K562 (cell line): ENCODE measurements at regions not wholly inside any gene's neighbourhood (a gene's known extent, or its start where the extent isn't known, plus 50 kb on each side); places are given as distances from the start of the nearest gene placed in this dataset.

Experiments used
- ATAC-seq: fragments of 200-7000 bp; cut with Tn5 transposase; 3 replicates; pipeline ENCODE4 v1.9.1; 2020; ENCODE audit warnings: moderate library complexity
- BruUV-seq: library from RNA; stranded (reverse); fragments of 400-500 nt; replicated peaks from 2 replicates; lab custom pipeline; 2021; lab: Mats Ljungman, UMichigan
- CTCF ChIA-PET: fragments of 300-600 bp; formaldehyde crosslinking; extraction: SDS; loops from one replicate; lab custom pipeline; 2021; ENCODE audit warnings: low intra/inter-chr PET ratio; lab: Yijun Ruan, JAX
- POLR2A ChIA-PET: fragments of 300-600, 350-650 bp; sonication (Branson Sonifier 250); formaldehyde crosslinking; extraction: SDS; loops from one replicate; lab custom pipeline; 2021; ENCODE audit warnings: antibody characterized with exemption, inconsistent platforms; lab: Yijun Ruan, JAX
- DNase-seq, 4 experiments: peaks; one replicate each; pipeline versions ENCODE4 v3.0.0 to v3.0.0-alpha.2; 2011 to 2018; ENCODE audit warnings: low spot score in 3 of 4, mixed read lengths in 3 of 4; ENCODE audit errors: extremely low read depth in 1 of 4
- FAIRE-seq: peaks from 2 replicates; lab custom pipeline; 2011; peaks lifted over from hg19 to GRCh38; lab: Jason Lieb, UNC
- H2AFZ ChIP-seq: 2 replicates; pipeline ENCODE4 v1.6.0; 2011; ENCODE audit warnings: low read depth, low read length, control low read depth, inconsistent platforms
- H3K27ac ChIP-seq: fragments of 200-600 bp; 3 replicates; pipeline ENCODE4 v1.8.0; 2011; ENCODE audit warnings: low read depth, mild to moderate bottlenecking, control low read depth, inconsistent platforms, low read length, moderate library complexity, mixed read lengths; ENCODE audit errors: extremely low read depth
- H3K27me3 ChIP-seq, 2 experiments: fragments of 300-600 bp in 1 of 2; 2 replicates in 1 of 2; 3 replicates in 1 of 2; pipeline versions ENCODE4 v1.6.0 to v1.8.0; 2011; ENCODE audit warnings: inconsistent platforms in 2 of 2, low read length in 2 of 2, mild to moderate bottlenecking in 1 of 2, mixed read lengths in 1 of 2, moderate library complexity in 1 of 2; ENCODE audit not compliant: control insufficient read depth in 2 of 2, insufficient read depth in 2 of 2
- H3K36me3 ChIP-seq: fragments of 300-600 bp; 3 replicates; pipeline ENCODE4 v1.8.0; 2011; ENCODE audit warnings: mild to moderate bottlenecking, low read length, inconsistent platforms; ENCODE audit not compliant: control insufficient read depth, insufficient read depth
- H3K4me1 ChIP-seq, 2 experiments: fragments of 200-600 bp in 1 of 2; replicated peaks in 1 of 2; 2 replicates in 1 of 2; 3 replicates in 1 of 2; pipeline versions ENCODE4 v1.5.1 to v1.8.0; 2011; ENCODE audit warnings: inconsistent platforms in 2 of 2, low read length in 2 of 2, mild to moderate bottlenecking in 1 of 2, mixed read lengths in 1 of 2, moderate library complexity in 1 of 2; ENCODE audit not compliant: control insufficient read depth in 2 of 2, insufficient read depth in 2 of 2
- H3K4me2 ChIP-seq: 2 replicates; pipeline ENCODE4 v1.6.1; 2011; ENCODE audit warnings: low read length, control low read depth, inconsistent platforms, mixed read lengths; ENCODE audit not compliant: insufficient read depth
- H3K4me3 ChIP-seq: fragments of 200-600 bp; sonication (generic), shearing (Covaris generic); 2 replicates; pipeline ENCODE4 v1.5.1; 2016; ENCODE audit warnings: control low read depth, inconsistent platforms
- H3K79me2 ChIP-seq: fragments of 200-600 bp; 3 replicates; pipeline ENCODE4 v1.8.0; 2011; ENCODE audit warnings: low read length, inconsistent platforms; ENCODE audit not compliant: control insufficient read depth, insufficient read depth
- H3K9ac ChIP-seq, 2 experiments: 2 replicates each; pipeline versions ENCODE4 v1.6.0 to v1.6.1; 2011; ENCODE audit warnings: low read depth in 2 of 2, low read length in 2 of 2, control low read depth in 1 of 2, inconsistent platforms in 1 of 2, mild to moderate bottlenecking in 1 of 2, mixed read lengths in 1 of 2; ENCODE audit not compliant: insufficient read depth in 1 of 2
- H3K9me1 ChIP-seq: one replicate; pipeline ENCODE4 v1.6.0; 2011; ENCODE audit warnings: inconsistent platforms, mild to moderate bottlenecking, low read length, moderate library complexity; ENCODE audit not compliant: control insufficient read depth, insufficient read depth
- H3K9me3 ChIP-seq: replicated peaks from 2 replicates; pipeline ENCODE4 v1.5.1; 2011; ENCODE audit warnings: low read depth, low read length, inconsistent platforms; ENCODE audit not compliant: control insufficient read depth, insufficient read depth
- H4K20me1 ChIP-seq: replicated peaks from 2 replicates; pipeline ENCODE4 v1.6.1; 2011; ENCODE audit warnings: low read length, inconsistent platforms, mixed read lengths; ENCODE audit not compliant: control insufficient read depth, insufficient read depth
- AFF1 ChIP-seq, 2 experiments: fragments of 450-650 bp; IDR thresholded peaks; 2 replicates each; pipeline ENCODE4 v1.6.1; 2018; ENCODE audit warnings: mild to moderate bottlenecking in 2 of 2, low read depth in 1 of 2; ENCODE audit not compliant: partially characterized antibody in 2 of 2
- BDP1 ChIP-seq: IDR thresholded peaks from 3 replicates; pipeline ENCODE4 v1.6.1; 2011; ENCODE audit not compliant: insufficient read length, insufficient read depth
- JUN ChIP-seq, 2 experiments: sonication (generic) in 1 of 2; formaldehyde crosslinking in 1 of 2; IDR thresholded peaks; 2 replicates each; pipeline versions ENCODE4 v1.6.1 to v1.8.0; 2012 to 2022; ENCODE audit warnings: borderline replicate concordance in 2 of 2, mild to moderate bottlenecking in 2 of 2, improper control_type of control experiment in 1 of 2, low read depth in 1 of 2, low read length in 1 of 2, missing genetic modification reagents in 1 of 2
- PTRF ChIP-seq: fragments of 450-650 bp; IDR thresholded peaks from 2 replicates; pipeline ENCODE4 v1.6.1; 2016; ENCODE audit warnings: mild to moderate bottlenecking, missing genetic modification characterization, missing compliant biosample characterization
- RNF2 ChIP-seq: sonication (generic); IDR thresholded peaks from 2 replicates; pipeline ENCODE4 v1.6.1; 2016
- U2AF2 ChIP-seq: fragments of 200-400 bp; formaldehyde crosslinking; optimal IDR thresholded peaks from 2 replicates; pipeline ENCODE3; 2017; ENCODE audit warnings: low read depth, mild to moderate bottlenecking, low read length
- ZNF133 ChIP-seq: fragments of 250-450 bp; sonication (Bioruptor Pico); IDR thresholded peaks from 2 replicates; pipeline ENCODE4 v1.4.0; 2020; ENCODE audit warnings: mild to moderate bottlenecking
- ZNF347 ChIP-seq: fragments of 450-650 bp; formaldehyde crosslinking; IDR thresholded peaks from 2 replicates; pipeline ENCODE4 v1.4.0; 2020; ENCODE audit warnings: low read depth, mild to moderate bottlenecking, moderate library complexity
- ZNF512 ChIP-seq: IDR thresholded peaks from 2 replicates; pipeline ENCODE4 v1.6.1; 2016; ENCODE audit warnings: missing genetic modification characterization, missing compliant biosample characterization
- WGBS: fragments of 100-300 bp; shearing (Covaris generic); methylation state at CpG from one replicate; pipeline ENCODE4 v1.1.6; 2016; ENCODE audit warnings: low coverage, mixed read lengths; ENCODE audit not compliant: insufficient coverage; ENCODE audit errors: missing lambda C conversion rate; 5-methylcytosine and 5-hydroxymethylcytosine counted together
- in situ Hi-C: fragments of 300-500 bp; cut with MboI; formaldehyde crosslinking; loops from 4 replicates; pipeline ENCODE4 v1.15.0; 2018; ENCODE audit warnings: inconsistent platforms, mixed read lengths
- intact Hi-C: fragments of 100-400 bp; cut with micrococcal nuclease; formaldehyde crosslinking; loops from 2 replicates; pipeline ENCODE4 v1.14.2; 2022
- TF ChIP-seq, protein P1 (sequence below), 2 experiments: fragments of 450-650 bp in 1 of 2; sonication (generic) in 1 of 2; formaldehyde crosslinking in 1 of 2; IDR thresholded peaks in 1 of 2; conservative IDR thresholded peaks in 1 of 2; 2 replicates each; pipeline versions ENCODE4 v1.6.1 to v1.8.1; 2016 to 2023; ENCODE audit warnings: mild to moderate bottlenecking in 2 of 2, moderate library complexity in 2 of 2, inconsistent platforms in 1 of 2, missing genetic modification reagents in 1 of 2

- no peak for ATAC-seq
- Histone ChIP-seq H3K4me3 (no peak overlapping the region), H3K9ac (no peak overlapping the region), H3K9me3 (no peaks in the 10 kb centered on the region), H2AFZ (no peak overlapping the region), H3K27me3 (no peaks in the 10 kb centered on the region), H3K9me1 (no peaks in the 10 kb centered on the region), H3K4me2 (no peak overlapping the region), H3K4me1 (no peaks in the 10 kb centered on the region), H3K79me2 (no peaks in the 10 kb centered on the region), H3K36me3 (no peaks in the 10 kb centered on the region), H4K20me1 (no peaks in the 10 kb centered on the region), H3K27ac (no peak overlapping the region)
- no peak for DNase-seq
- ChIA-PET POLR2A (no interaction called here), CTCF (no interaction called here)
- no peak for FAIRE-seq
- 0% methylated on average over 3 of the region's 3 CpGs for WGBS
- no peak for TF ChIP-seq ZNF512 (tag)
- TF ChIP-seq, protein P1, sequence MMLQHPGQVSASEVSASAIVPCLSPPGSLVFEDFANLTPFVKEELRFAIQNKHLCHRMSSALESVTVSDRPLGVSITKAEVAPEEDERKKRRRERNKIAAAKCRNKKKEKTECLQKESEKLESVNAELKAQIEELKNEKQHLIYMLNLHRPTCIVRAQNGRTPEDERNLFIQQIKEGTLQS (IDR thresholded peaks at IDR 0.05) = no peak
- TF ChIP-seq, protein P1 (CRISPR knock-in tag; conservative IDR thresholded peaks at IDR 0.05) = no peak
- no peak for TF ChIP-seq ZNF347 (CRISPR knock-in tag)
- TF ChIP-seq U2AF2 = no peak
- no peak for TF ChIP-seq ZNF133
- TF ChIP-seq RNF2 = no peak
- TF ChIP-seq AFF1 (IDR thresholded peaks at IDR 0.05; ENCODE audit: low read depth in 1 of 2, partially characterized antibody in 2 of 2) = no peak
- no peak for TF ChIP-seq JUN (IDR thresholded peaks at IDR 0.05; ENCODE audit: borderline replicate concordance, low read depth, low read length)
- TF ChIP-seq JUN (CRISPR knock-in tag; IDR thresholded peaks at IDR 0.05; ENCODE audit: borderline replicate concordance) = no peak
- TF ChIP-seq BDP1 = no peak
- TF ChIP-seq PTRF = no peak
- BruUV-seq = no TSS peak
- in situ Hi-C loops = no loop called here
- intact Hi-C loops = no loop called here
Measured at GRCh38 chr2:188766471-188766856, 207.7 kb upstream of the COL3A1 start.
